Psoas muscle (tissue), 7 donors: ENCODE measurements at regions not wholly inside any gene's neighbourhood (a gene's known extent, or its start where the extent isn't known, plus 50 kb on each side); places are given as distances from the start of the nearest gene placed in this dataset.

ENCODE experiments used
- ATAC-seq, 4 donors: fragments of 200-7000 bp; cut with Tn5 transposase; one replicate each; pipeline ENCODE4 v1.9.1; 2020; ENCODE audit warnings: moderate library complexity in 3 of 4, mild to moderate bottlenecking in 2 of 4
- DNase-seq, 2 donors: peaks; one replicate each; pipeline ENCODE4 v3.0.0-alpha.2; 2020
- H3K27ac ChIP-seq: fragments of 200-600 bp; one replicate; pipeline ENCODE4 v1.8.0; 2022
- H3K27me3 ChIP-seq, 3 donors: fragments of 200-600 bp in 1 of 3; one replicate each; pipeline versions ENCODE4 v1.6.1 to v1.8.0; 2013 to 2022; ENCODE audit warnings: low read length in 2 of 3, mild to moderate bottlenecking in 2 of 3, moderate library complexity in 1 of 3; ENCODE audit not compliant: insufficient read depth in 3 of 3
- H3K36me3 ChIP-seq, 2 donors: fragments of 200-600 bp in 1 of 2; one replicate each; pipeline versions ENCODE4 v1.6.1 to v1.8.0; 2013 to 2022; ENCODE audit warnings: low read depth in 1 of 2, mild to moderate bottlenecking in 1 of 2, moderate library complexity in 1 of 2; ENCODE audit not compliant: insufficient read depth in 1 of 2
- H3K4me1 ChIP-seq: fragments of 200-600 bp; one replicate; pipeline ENCODE4 v1.8.0; 2022
- H3K4me3 ChIP-seq: fragments of 200-600 bp; one replicate; pipeline ENCODE4 v1.8.0; 2022; ENCODE audit warnings: mild to moderate bottlenecking
- H3K9me3 ChIP-seq: fragments of 200-600 bp; one replicate; pipeline ENCODE4 v1.8.0; 2022
- CTCF ChIP-seq: fragments of 200-600 bp; IDR thresholded peaks from one replicate; pipeline ENCODE4 v1.8.0; 2022; ENCODE audit warnings: antibody characterized with exemption
- WGBS, 3 donors: extraction: QIAGEN DNeasy Blood & Tissue Kit; methylation state at CpG; one replicate each; pipeline versions ENCODE4 v1.1.6 to v1.1.7; 2013; 5-methylcytosine and 5-hydroxymethylcytosine counted together
- intact Hi-C, 2 donors: fragments of 100-400 bp; cut with DNase I; formaldehyde crosslinking; loops; one replicate each; pipeline versions ENCODE4 v1.11.0 to v1.14.2; 2022
- donor health status: healthy with polysubstance abuse.
- donor health status: DM: no; HTN: no; CAD: no; lungs with moderate emphysema.
- donor health status: Bipolar disorder and iron deficiency.
- donor health status: healthy.
- donor health status: DM: yes; HTN: yes; CAD: no.
- donor health status: DM: no; HTN: no; CAD: no.
- donor health status: DM: yes; HTN: yes; CAD: no.

GRCh38 chr1:5485436-5485835 lies 506.8 kb downstream of the NPHP4 start:
- H3K4me1 ChIP-seq = no peaks in the 10 kb centered on the region
- no peak overlapping the region for H3K4me3 ChIP-seq
- H3K27ac ChIP-seq = no peak overlapping the region
- H3K36me3 ChIP-seq = no peaks in the 10 kb centered on the region
- peaks cover 0 to 15% (median 5%) of the 10 kb centered on the region in 3 donors for H3K27me3 ChIP-seq
- WGBS, 3 donors = 80 to 93% (median 88%) methylated on average over 2 of the region's 2 CpGs
- intact Hi-C loops = no loop called here
- no peak for ATAC-seq
- no peak for TF ChIP-seq CTCF
- DNase-seq = no peak
- no peaks in the 10 kb centered on the region for H3K9me3 ChIP-seq

- H3K4me1 ChIP-seq = no peaks in the 10 kb centered on the region
- no peaks in the 10 kb centered on the region for H3K36me3 ChIP-seq
- no peak for DNase-seq
- WGBS, 3 donors = 47 to 53% (median 48%) methylated on average over 15 of the region's 15 CpGs
- H3K27me3 ChIP-seq = peaks cover 0 to 15% (median 7%) of the 10 kb centered on the region in 3 donors
- H3K9me3 ChIP-seq = no peaks in the 10 kb centered on the region
- no peak overlapping the region for H3K4me3 ChIP-seq
- intact Hi-C loops = no loop called here
- no peak for TF ChIP-seq CTCF
- ATAC-seq = no peak
- H3K27ac ChIP-seq = no peak overlapping the region
These were observed 507.6 kb downstream of the NPHP4 start for GRCh38 chr1:5484451-5485165.

GRCh38 chr1:5481889-5482288 lies 510.3 kb downstream of the NPHP4 start:
- DNase-seq (no peak), ATAC-seq (no peak)
- intact Hi-C loops = no loop called here
- no peak for TF ChIP-seq CTCF
- WGBS, 3 donors = 26 to 37% (median 33%) methylated on average over 10 of the region's 10 CpGs
- H3K36me3 ChIP-seq = no peaks in the 10 kb centered on the region
- H3K27me3 ChIP-seq = peaks cover 0 to 10% (median 8%) of the 10 kb centered on the region in 3 donors
- H3K4me3 ChIP-seq = no peak overlapping the region
- H3K27ac ChIP-seq = no peak overlapping the region
- no peaks in the 10 kb centered on the region for H3K4me1 ChIP-seq
- no peaks in the 10 kb centered on the region for H3K9me3 ChIP-seq

GRCh38 chr1:5480906-5481305 lies 511.3 kb downstream of the NPHP4 start:
- Histone ChIP-seq H3K4me1 (no peaks in the 10 kb centered on the region), H3K27ac (no peak overlapping the region), H3K27me3 (peaks cover 0 to 10% (median 8%) of the 10 kb centered on the region in 3 donors), H3K4me3 (no peak overlapping the region), H3K36me3 (no peaks in the 10 kb centered on the region), H3K9me3 (no peaks in the 10 kb centered on the region)
- WGBS, 3 donors = 86 to 88% (median 86%) methylated on average over 10 of the region's 10 CpGs
- no peak for ATAC-seq
- no peak for DNase-seq
- TF ChIP-seq CTCF = no peak
- intact Hi-C loops = no loop called here
